Mononuclear cell (primary cell): ENCODE measurements at regions not wholly inside any gene's neighbourhood (a gene's known extent, or its start where the extent isn't known, plus 50 kb on each side); places are given as distances from the start of the nearest gene placed in this dataset.
"Not testable (repeated sequence)": the region's sequence is repeated elsewhere in the genome, so short reads cannot be mapped to it uniquely, and the experiment has no call there.

Source experiments
- H3K27me3 ChIP-seq: 2 replicates; pipeline ENCODE4 v1.6.0; 2011; ENCODE audit warnings: low read length, control low read depth; ENCODE audit not compliant: insufficient read depth
- H3K4me1 ChIP-seq: 2 replicates; pipeline ENCODE4 v1.5.1; 2011; ENCODE audit warnings: mild to moderate bottlenecking, low read length, control low read depth; ENCODE audit not compliant: insufficient read depth
- H3K4me3 ChIP-seq: 2 replicates; pipeline ENCODE4 v1.5.1; 2011; ENCODE audit warnings: mild to moderate bottlenecking, low read length, moderate library complexity
- H3K9me3 ChIP-seq: 2 replicates; pipeline ENCODE4 v1.5.1; 2011; ENCODE audit warnings: low read depth, mild to moderate bottlenecking, control low read depth, low read length

DNA sequence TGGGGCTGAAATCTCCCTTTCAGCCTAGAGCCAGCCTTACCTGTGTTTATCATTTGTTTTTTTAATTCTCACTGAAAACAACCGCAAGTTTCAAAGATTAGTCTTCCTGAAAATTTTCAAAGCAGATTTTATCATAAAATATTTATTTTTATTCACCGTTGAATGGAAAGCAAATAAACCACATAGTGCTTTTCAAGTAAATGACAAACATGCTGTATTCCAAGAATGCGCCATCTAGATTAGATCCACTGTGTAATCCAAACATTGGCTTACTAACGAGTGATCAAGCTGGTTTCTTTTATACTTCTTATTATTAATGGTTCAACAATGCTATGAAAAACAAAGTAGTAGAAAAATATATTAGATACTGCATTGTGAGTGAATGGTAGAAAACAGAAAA, 1176.2 kb upstream of the IGFBP7 start:
- no peaks in the 10 kb centered on the region for H3K4me1 ChIP-seq
- H3K4me3 ChIP-seq = no peak overlapping the region
- H3K9me3 ChIP-seq = no peaks in the 10 kb centered on the region
- no peaks in the 10 kb centered on the region for H3K27me3 ChIP-seq

DNA sequence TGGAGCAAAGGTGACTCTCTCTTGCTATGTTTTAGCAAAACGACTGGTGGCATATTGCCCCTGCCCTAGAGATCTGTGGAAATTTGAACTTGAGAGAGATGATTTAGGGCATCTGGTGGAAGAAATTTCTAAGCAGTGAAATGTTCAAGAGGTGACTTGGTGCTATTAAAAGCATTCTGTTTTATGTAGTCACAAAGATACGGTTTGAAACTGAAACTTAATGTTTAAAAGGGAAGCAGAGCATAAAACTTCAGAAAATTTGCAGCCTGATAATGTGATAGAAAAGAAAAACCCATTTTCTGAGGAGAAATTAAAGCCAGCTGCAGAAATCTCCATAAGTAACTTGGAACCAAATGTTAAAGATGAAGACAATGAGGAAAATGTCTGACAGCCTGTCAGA, 1170.7 kb upstream of the IGFBP7 start:
- not testable (repeated sequence) for H3K9me3 ChIP-seq, H3K27me3 ChIP-seq, H3K4me3 ChIP-seq, H3K4me1 ChIP-seq

GRCh38 chr4:58275856-58276255, 1165.7 kb upstream of the IGFBP7 start:
- H3K9me3 ChIP-seq = no peaks in the 10 kb centered on the region
- H3K4me1 ChIP-seq = no peaks in the 10 kb centered on the region
- no peaks in the 10 kb centered on the region for H3K27me3 ChIP-seq
- no peak overlapping the region for H3K4me3 ChIP-seq

GRCh38 chr4:58274553-58274952, 1164.4 kb upstream of the IGFBP7 start:
- no peaks in the 10 kb centered on the region for H3K9me3 ChIP-seq
- no peaks in the 10 kb centered on the region for H3K4me1 ChIP-seq
- H3K4me3 ChIP-seq = no peak overlapping the region
- no peaks in the 10 kb centered on the region for H3K27me3 ChIP-seq

DNA sequence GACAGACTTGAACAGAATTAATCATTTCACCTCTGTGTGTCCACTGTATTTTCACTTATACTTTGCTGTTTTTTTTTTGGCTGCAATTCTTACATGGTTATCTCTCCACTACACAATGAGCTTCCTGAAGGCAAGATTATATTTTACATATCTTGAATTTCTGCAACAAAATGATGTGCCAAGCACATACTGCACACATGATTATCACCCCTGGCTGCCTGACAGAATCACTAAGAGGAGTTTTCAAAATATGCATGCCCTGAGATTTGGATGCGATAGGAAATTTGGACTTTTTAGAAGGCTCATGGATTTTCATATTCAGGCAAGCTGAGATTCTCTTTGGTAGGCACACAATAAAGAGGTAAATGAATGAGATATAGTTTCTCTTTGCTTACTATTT, 1162.1 kb upstream of the IGFBP7 start:
- H3K9me3 ChIP-seq = no peaks in the 10 kb centered on the region
- no peaks in the 10 kb centered on the region for H3K4me1 ChIP-seq
- H3K27me3 ChIP-seq = no peaks in the 10 kb centered on the region
- H3K4me3 ChIP-seq = no peak overlapping the region

DNA sequence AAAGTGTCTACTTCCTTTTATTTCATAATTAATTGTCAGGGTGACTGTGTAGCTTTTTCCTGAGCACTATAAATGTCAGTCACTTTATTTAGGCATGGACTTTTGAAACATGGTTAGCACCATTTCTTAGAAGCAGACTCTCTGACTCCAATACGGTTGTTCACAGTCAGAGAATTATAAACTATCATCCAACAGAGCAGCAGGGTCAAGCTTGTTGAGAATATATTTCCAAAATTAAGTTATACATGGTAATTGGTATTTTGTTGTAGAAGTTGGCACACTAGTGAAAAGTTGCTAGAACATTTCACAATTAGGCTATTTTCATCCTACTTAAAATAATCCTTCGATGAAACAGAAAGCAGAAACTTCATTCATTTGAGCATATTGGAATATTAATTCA, 1155.5 kb upstream of the IGFBP7 start:
- H3K4me3 ChIP-seq = no peak overlapping the region
- H3K27me3 ChIP-seq = no peaks in the 10 kb centered on the region
- H3K4me1 ChIP-seq = no peaks in the 10 kb centered on the region
- no peaks in the 10 kb centered on the region for H3K9me3 ChIP-seq

DNA sequence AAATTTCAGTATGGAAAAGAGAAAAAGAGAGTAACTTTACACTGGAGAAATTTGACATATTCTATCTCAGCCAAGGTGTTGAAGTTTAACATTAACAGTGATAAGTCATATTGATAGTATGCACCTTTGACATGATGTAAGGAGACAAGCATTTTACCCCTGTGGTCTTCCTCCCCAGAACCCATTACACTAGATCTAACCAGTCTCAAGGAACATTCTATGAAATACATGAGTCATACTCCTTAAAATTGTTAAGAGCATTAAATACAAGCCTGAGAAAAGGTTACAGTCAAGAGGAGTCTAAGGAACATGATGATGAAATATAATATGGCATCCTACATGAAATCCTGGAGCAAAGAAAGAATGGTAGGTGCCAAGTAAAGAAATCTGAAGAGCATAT, 1151.3 kb upstream of the IGFBP7 start:
- Histone ChIP-seq H3K4me1 (no peaks in the 10 kb centered on the region), H3K4me3 (no peak overlapping the region), H3K27me3 (no peaks in the 10 kb centered on the region)

DNA sequence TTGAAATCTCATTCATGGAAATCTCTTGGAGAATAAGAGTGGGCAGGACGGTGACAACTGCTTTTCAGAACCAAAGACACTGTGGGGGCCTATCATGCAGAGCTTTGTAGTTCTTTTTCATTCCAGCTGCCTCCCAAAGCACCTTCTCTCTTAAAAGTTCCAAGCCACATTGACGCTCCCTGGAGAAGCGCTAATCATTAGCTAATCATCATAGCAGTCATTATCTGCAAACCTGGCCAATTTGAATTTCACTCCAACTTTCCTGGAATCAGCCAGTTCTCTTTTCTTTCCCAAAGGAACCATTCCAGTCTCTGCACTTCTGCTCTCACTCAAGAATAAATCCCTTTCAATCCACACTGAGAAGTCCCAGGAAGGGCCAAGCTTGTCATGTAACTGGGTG, 1144.1 kb upstream of the IGFBP7 start:
- H3K27me3 ChIP-seq = no peaks in the 10 kb centered on the region
- no peak overlapping the region for H3K4me3 ChIP-seq
- no peaks in the 10 kb centered on the region for H3K9me3 ChIP-seq
- H3K4me1 ChIP-seq = no peaks in the 10 kb centered on the region

More for the DNA sequence above, 1151.3 kb upstream of the IGFBP7 start:
- no peaks in the 10 kb centered on the region for H3K9me3 ChIP-seq

DNA sequence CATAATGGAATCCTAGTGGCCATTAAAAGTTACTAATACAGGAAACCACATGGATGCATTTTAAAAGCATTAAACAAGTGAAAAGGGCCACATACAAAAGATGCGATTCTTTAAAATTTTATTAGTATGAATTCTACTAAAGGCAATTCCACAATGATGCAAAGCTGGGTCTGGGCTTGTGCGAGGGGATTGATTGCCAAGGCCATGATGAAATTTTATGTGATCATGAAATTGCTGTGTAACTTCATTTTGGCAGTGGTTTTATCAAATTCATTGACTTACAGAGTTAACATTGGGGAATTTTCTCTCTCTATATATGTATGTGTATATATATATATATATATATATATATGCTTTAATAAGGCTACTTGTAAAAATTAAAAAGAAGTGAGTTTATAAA, 1142.5 kb upstream of the IGFBP7 start:
- Histone ChIP-seq H3K4me3 (no peak overlapping the region), H3K27me3 (no peaks in the 10 kb centered on the region), H3K9me3 (no peaks in the 10 kb centered on the region), H3K4me1 (no peaks in the 10 kb centered on the region)

GRCh38 chr4:58247792-58248191, 1137.6 kb upstream of the IGFBP7 start:
- no peaks in the 10 kb centered on the region for H3K4me1 ChIP-seq
- no peaks in the 10 kb centered on the region for H3K9me3 ChIP-seq
- no peaks in the 10 kb centered on the region for H3K27me3 ChIP-seq
- H3K4me3 ChIP-seq = no peak overlapping the region

DNA sequence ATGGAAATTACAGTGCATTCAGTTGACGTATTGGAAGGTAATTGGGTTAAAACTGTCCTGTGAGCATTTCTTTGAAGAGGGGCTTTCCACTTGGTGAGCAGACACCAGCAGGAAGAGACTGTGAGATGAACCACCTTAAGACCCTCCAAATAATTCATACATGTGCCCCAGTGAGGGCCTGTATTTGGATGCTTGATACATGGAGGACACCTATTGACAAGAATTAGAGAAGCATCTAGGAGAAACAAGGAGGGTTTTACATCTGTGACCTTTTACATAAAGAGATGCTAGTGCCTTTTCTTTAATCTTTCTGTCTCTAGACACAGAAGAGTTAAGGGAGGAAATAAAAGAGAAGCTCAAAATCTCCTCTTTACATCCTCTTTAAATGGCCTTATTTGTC, 1115.3 kb upstream of the IGFBP7 start:
- H3K4me1 ChIP-seq = no peaks in the 10 kb centered on the region
- H3K9me3 ChIP-seq = no peaks in the 10 kb centered on the region
- no peaks in the 10 kb centered on the region for H3K27me3 ChIP-seq
- H3K4me3 ChIP-seq = no peak overlapping the region

DNA sequence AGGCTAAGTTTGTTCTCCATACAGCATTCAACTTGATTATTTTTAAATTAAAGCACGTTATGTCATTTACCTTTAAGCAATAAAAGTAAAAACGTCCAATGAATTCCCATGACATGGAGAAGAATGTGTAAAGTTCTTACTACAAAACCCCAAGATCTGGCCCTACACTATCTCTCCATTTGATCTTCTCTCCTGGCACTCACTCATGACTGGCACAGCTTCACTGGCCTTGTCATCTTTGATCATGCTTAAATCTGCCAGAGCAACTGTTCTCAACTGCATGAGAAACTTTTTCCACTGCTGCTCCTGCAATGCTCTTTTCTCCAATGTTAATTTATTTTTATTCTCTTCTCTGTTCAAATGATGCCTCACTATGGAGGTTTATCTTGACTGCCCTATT, 1109.0 kb upstream of the IGFBP7 start:
- Histone ChIP-seq H3K27me3 (no peaks in the 10 kb centered on the region), H3K9me3 (no peaks in the 10 kb centered on the region), H3K4me1 (no peaks in the 10 kb centered on the region), H3K4me3 (no peak overlapping the region)

DNA sequence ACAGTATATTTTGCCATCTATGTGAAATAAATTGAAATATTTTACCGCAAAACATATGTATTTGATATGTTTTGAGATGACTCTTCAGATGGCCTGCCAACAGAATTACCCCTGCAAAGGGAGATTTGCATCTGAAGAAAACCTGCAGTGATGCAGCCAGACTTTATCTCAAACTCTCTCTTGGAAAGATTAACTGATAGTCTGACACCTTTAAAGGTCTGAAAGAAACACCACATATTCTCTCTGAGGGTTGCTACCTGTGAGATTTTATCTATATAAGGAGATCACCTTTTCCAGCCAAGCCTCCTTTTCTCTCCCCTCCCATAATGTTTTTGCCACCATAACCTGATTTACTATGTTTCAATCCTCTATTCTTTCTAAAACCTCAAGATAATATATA, 1106.3 kb upstream of the IGFBP7 start:
- no peak overlapping the region for H3K4me3 ChIP-seq
- no peaks in the 10 kb centered on the region for H3K9me3 ChIP-seq
- no peaks in the 10 kb centered on the region for H3K27me3 ChIP-seq
- H3K4me1 ChIP-seq = no peaks in the 10 kb centered on the region

DNA sequence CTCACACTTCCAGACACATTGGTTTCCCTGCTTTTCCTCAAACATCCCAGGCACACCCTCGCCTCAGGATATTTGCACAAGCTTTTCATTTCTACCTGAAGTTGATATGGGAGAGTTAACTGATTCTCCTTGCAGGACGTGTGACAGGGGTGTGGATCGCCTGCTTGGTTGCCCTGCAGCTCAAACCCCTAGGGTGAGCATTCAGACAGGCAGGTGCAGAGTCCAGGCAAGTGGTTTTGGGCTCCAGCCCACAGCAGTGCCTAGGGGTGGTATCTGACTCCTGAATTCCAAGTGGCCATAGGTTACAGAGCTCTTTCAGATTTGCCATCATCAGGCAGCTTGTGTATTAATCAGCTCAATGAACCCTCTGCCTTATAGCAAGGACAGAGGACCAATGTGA, 1104.2 kb upstream of the IGFBP7 start:
- H3K27me3 ChIP-seq = no peaks in the 10 kb centered on the region
- H3K4me1 ChIP-seq = no peaks in the 10 kb centered on the region
- H3K4me3 ChIP-seq = no peak overlapping the region
- no peaks in the 10 kb centered on the region for H3K9me3 ChIP-seq

DNA sequence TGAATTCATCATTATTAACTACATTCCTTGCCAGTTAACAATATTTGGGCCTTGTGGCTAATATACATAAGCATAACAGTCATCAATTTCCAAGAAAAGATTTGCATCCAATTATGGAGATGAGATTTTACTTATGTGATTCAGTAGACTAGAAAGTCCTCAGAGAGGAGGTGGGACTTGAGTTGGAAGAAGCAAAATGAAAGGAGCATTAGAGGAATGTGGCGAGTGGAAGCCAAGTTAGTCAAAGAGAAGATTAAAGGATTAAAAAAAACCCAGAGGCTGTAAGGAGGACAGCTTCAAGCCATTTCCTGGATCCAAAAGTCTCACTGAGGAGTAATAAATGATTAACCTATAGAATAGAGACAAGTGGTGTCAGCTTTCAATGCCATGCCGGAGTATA, 1099.4 kb upstream of the IGFBP7 start:
- Histone ChIP-seq H3K9me3 (no peaks in the 10 kb centered on the region), H3K4me3 (no peak overlapping the region), H3K27me3 (no peaks in the 10 kb centered on the region), H3K4me1 (no peaks in the 10 kb centered on the region)

- Histone ChIP-seq H3K4me1 (no peaks in the 10 kb centered on the region), H3K4me3 (no peak overlapping the region), H3K27me3 (no peaks in the 10 kb centered on the region), H3K9me3 (no peaks in the 10 kb centered on the region)
These were observed 1098.8 kb upstream of the IGFBP7 start for GRCh38 chr4:58209001-58209400.
